ENCODE measurements at regions not wholly inside any gene's neighbourhood (a gene's known extent, or its start where the extent isn't known, plus 50 kb on each side); places are given as distances from the start of the nearest gene placed in this dataset.
"Not testable (repeated sequence)": the region's sequence is repeated elsewhere in the genome, so short reads cannot be mapped to it uniquely, and the experiment has no call there.

DNA sequence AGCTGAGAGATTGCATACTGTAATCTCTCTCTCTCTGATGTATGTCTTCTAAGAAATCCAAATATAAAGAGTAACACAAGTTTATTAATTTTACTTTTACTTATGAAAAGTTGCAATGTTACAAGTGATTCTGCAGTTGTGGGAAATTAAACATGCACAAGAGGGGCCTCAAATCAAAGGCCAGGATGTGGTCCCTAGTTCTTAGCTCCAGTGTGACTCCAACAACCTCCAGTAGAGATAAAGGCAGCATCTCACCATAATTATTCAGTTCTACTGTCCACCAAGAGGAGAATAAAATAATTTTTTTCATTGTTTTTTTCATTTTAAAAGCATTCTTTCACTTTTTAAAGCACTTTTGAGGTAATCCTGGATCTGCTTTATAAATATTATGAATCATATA, 223.3 kb downstream of the RAP2B start:
- ATAC-seq, result no peak
- H3K27ac Mint-ChIP-seq, result no peak overlapping the region

DNA sequence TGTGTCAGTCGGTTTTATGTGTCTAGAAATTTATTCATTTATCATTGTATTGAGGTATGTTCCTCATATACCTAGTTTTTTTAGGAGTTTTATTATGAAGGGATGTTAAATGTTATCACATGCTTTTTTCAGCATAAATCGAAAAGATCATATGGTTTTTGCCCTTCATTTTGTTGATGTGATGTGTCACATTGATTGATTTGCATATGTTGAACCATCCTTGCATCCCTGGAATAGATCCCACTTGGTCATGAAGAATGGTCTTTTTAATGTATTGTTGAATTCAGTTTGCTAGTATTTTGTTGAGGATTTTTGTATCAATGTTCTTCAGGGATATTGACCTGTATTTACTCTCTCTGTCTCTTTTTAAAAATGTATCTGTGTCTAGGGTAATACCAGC, 230.3 kb downstream of the RAP2B start:
- DNase-seq (ENCODE audit: low spot score) (no peak), ATAC-seq (no peak)
- Mint-ChIP-seq H3K9me3 (peaks cover 8% of the 10 kb centered on the region), H3K4me3 (no peak overlapping the region), H3K27me3 (no peaks in the 10 kb centered on the region), H3K27ac (no peak overlapping the region), H3K36me3 (peaks cover 27% of the 10 kb centered on the region), H3K4me1 (ENCODE audit: low read depth in 2 of 2) (no peaks in the 10 kb centered on the region)

More for the DNA sequence above, 223.3 kb downstream of the RAP2B start:
- Mint-ChIP-seq H3K36me3 (no peaks in the 10 kb centered on the region), H3K4me3 (no peak overlapping the region), H3K4me1 (ENCODE audit: low read depth in 2 of 2) (no peaks in the 10 kb centered on the region), H3K9me3 (no peaks in the 10 kb centered on the region), H3K27me3 (no peaks in the 10 kb centered on the region)
- no peak for DNase-seq (ENCODE audit: low spot score)

DNA sequence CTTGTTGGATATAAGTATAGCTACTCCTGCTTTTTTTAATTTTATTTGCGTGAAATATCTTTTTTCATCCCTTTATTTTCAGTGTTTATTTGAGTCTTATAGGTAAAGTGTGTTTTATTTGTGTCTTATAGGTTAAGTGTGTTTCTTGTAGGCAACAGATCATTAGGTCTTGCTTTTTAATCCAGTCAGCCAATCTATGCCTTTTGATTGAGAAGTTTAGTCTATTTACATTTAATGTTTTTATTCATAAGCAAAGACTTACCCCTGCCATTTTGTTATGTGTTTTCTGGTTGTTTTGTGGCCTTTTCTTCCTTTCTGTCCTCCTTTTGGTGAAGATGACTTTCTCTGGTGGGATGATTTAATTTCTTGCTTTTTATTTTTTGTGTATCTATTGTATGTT, 232.0 kb downstream of the RAP2B start:
- peaks cover 27% of the 10 kb centered on the region for H3K36me3 Mint-ChIP-seq
- H3K4me1 Mint-ChIP-seq (ENCODE audit: low read depth in 2 of 2), result no peaks in the 10 kb centered on the region
- no peak for ATAC-seq
- no peak for DNase-seq (ENCODE audit: low spot score)
- H3K4me3 Mint-ChIP-seq, result no peak overlapping the region
- H3K9me3 Mint-ChIP-seq, result peaks cover 8% of the 10 kb centered on the region
- no peak overlapping the region for H3K27ac Mint-ChIP-seq
- H3K27me3 Mint-ChIP-seq, result no peaks in the 10 kb centered on the region

DNA sequence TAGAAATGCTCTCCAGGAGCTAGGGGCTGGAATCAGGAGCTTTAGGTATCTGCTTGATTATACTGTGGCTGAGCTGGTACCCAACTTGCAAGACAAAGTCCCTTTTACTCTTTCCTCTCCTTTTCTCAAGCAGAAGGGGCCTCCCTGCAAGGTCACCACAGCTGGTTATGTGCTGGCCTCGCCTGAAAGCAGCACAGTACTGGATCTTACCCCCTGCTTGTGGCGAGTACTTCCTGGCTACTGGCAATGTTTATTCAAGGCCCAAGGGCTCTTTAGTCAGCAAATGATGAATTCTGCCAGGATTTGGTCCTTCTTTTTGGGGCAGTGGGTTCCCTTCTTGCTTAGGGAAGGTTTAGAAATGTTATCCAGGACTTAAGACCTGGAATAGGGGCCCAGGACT, 234.6 kb downstream of the RAP2B start:
- Mint-ChIP-seq H3K27me3 (no peaks in the 10 kb centered on the region), H3K9me3 (peaks cover 8% of the 10 kb centered on the region), H3K36me3 (peaks cover 27% of the 10 kb centered on the region), H3K27ac (no peak overlapping the region), H3K4me1 (ENCODE audit: low read depth in 2 of 2) (peaks cover 5 to 13% of the 10 kb centered on the region in 2 donors), H3K4me3 (no peak overlapping the region)
- ATAC-seq, result no peak
- no peak for DNase-seq (ENCODE audit: low spot score)

DNA sequence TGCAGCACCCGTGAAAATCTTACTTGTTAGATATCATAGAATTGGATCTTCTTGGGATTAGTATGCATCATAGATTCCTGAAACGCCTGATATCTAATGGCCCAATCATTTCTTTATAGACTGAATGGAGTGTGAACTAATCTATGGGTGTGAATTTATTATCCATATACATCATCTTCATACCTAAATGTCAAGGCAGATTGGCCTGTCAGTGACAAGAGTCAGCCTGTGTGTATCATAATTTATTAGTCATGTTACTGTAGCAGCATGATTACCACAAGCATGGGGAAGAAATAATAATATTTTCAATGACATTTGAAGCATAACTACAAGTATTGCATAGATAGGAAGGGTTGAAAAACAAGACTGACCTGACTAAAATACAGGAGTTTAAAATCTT, 235.8 kb downstream of the RAP2B start:
- H3K27ac Mint-ChIP-seq, result no peak overlapping the region
- H3K4me3 Mint-ChIP-seq, result no peak overlapping the region
- peaks cover 5 to 13% of the 10 kb centered on the region in 2 donors for H3K4me1 Mint-ChIP-seq (ENCODE audit: low read depth in 2 of 2)
- no peaks in the 10 kb centered on the region for H3K27me3 Mint-ChIP-seq
- DNase-seq (ENCODE audit: low spot score) (no peak), ATAC-seq (no peak)
- H3K9me3 Mint-ChIP-seq, result peaks cover 4% of the 10 kb centered on the region
- H3K36me3 Mint-ChIP-seq, result peaks cover 21% of the 10 kb centered on the region

DNA sequence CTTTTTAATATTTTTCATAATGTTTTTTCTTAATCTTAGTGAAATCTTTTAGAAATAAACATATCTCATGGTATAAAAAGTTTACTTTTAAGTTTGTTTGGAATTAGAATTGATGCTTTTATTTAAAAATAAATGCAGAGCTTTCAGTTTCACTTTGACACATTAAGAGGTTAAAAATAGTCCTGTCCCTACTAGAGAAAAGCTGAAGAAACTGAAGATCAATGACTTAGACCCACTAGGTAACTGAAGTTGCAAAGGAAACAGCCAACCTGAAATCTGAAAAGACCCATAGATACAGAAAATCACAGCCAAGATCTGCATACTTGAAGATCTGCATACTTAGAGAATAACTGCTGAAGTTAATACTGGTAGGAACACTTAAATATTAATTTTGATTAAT, 237.6 kb downstream of the RAP2B start:
- ATAC-seq, result no peak
- DNase-seq (ENCODE audit: low spot score), result no peak
- no peaks in the 10 kb centered on the region for H3K9me3 Mint-ChIP-seq
- H3K27ac Mint-ChIP-seq, result no peak overlapping the region
- H3K4me3 Mint-ChIP-seq, result no peak overlapping the region
- peaks cover 5 to 13% of the 10 kb centered on the region in 2 donors for H3K4me1 Mint-ChIP-seq (ENCODE audit: low read depth in 2 of 2)
- H3K36me3 Mint-ChIP-seq, result peaks cover 4% of the 10 kb centered on the region
- H3K27me3 Mint-ChIP-seq, result no peaks in the 10 kb centered on the region

DNA sequence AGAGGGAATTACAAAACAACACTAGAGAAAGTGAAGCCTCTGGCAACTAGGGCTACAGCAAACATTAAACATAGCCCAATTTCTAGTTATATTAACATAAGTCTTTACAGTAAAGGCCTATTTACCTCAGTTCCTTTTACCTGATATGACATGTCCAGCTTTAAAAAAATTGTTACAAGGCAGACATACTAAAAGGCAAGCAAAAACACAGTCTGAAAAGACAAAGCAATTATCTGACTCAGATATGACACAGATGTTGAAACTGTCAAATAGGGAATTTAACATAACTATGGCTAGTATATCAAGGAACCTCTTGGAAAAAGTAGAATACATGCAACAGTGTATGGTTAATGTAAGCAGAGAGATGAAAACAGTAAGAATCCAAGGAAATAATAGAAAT, 238.6 kb downstream of the RAP2B start:
- Mint-ChIP-seq H3K36me3 (peaks cover 3% of the 10 kb centered on the region), H3K4me1 (ENCODE audit: low read depth in 2 of 2) (peaks cover 5 to 13% of the 10 kb centered on the region in 2 donors), H3K27ac (no peak overlapping the region), H3K27me3 (no peaks in the 10 kb centered on the region), H3K9me3 (no peaks in the 10 kb centered on the region), H3K4me3 (no peak overlapping the region)
- DNase-seq (ENCODE audit: low spot score), result no peak
- ATAC-seq, result no peak

DNA sequence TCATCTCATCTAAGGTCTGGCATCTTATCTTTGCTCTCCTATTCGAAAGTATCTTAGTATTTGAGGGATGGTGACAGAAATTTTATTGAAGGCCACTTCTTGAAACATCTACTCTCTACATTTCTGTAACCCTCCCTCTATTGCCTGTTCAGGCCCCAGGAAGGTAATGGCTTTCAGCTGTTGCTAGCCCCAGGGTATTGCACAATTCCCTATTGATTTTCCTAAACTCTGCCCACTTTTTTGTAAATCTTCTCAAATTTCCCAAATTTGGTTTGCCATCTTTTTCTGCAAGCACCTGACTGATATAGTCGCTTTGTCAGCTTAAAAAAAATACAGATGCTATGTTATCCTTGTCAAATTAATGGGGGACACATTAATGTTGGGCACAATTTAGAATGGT, 242.1 kb downstream of the RAP2B start:
- no peak overlapping the region for H3K4me3 Mint-ChIP-seq
- no peak overlapping the region for H3K27ac Mint-ChIP-seq
- no peaks in the 10 kb centered on the region for H3K36me3 Mint-ChIP-seq
- no peak for ATAC-seq
- H3K9me3 Mint-ChIP-seq, result no peaks in the 10 kb centered on the region
- no peak for DNase-seq (ENCODE audit: low spot score)
- no peaks in the 10 kb centered on the region for H3K27me3 Mint-ChIP-seq
- peaks cover 5 to 13% of the 10 kb centered on the region in 2 donors for H3K4me1 Mint-ChIP-seq (ENCODE audit: low read depth in 2 of 2)

DNA sequence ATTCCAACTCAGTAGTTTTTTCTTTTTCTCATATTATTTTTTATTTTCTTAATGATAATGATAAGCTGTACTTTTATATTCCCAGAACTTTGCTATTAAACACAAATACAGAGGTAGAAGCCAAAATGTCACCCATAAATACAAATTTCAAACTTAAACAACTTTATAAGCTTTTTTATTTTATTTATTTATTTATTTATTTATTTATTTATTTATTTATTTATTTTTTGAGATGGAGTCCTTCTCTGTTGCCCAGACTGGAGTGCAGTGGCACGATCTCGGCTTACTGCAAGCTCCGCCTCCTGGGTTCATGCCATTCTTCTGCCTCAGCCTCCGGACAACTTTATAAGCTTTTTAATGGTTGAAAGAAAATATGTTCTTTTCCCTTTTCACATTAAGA, 243.3 kb downstream of the RAP2B start:
- H3K4me3 Mint-ChIP-seq, H3K27me3 Mint-ChIP-seq: not testable (repeated sequence)
- H3K4me1 Mint-ChIP-seq (ENCODE audit: low read depth in 2 of 2), result peaks cover 2 to 10% of the 10 kb centered on the region in 2 donors

DNA sequence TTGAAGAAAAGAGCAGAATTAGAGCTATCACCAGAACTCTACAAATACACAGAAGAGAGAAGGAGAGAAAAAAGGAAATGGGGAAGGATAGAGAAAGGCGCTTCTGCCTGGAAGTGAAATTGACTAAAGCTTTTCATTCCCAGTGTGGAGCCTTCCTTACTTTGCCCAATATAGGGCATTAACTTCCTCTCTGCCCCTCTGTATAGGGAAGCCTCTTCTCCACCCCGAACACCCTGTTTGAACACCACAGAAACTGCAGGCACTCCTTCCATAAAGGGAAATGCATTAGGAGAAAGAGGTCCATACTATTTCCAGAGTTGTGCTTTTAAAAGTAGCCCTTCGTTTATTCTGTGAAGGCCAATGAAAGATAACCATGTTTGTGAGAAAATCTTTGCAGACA, 248.5 kb downstream of the RAP2B start:
- Mint-ChIP-seq H3K9me3 (no peaks in the 10 kb centered on the region), H3K4me1 (ENCODE audit: low read depth in 2 of 2) (peaks cover 3 to 4% of the 10 kb centered on the region in 2 donors), H3K27me3 (peaks cover 0 to 2% of the 10 kb centered on the region in 2 donors), H3K36me3 (no peaks in the 10 kb centered on the region), H3K27ac (no peak overlapping the region), H3K4me3 (no peak overlapping the region)
- no peak for ATAC-seq
- DNase-seq (ENCODE audit: low spot score), result no peak

More for the DNA sequence above, 243.3 kb downstream of the RAP2B start:
- H3K36me3 Mint-ChIP-seq; H3K9me3 Mint-ChIP-seq; H3K27ac Mint-ChIP-seq; DNase-seq (ENCODE audit: low spot score); ATAC-seq: not testable (repeated sequence)

DNA sequence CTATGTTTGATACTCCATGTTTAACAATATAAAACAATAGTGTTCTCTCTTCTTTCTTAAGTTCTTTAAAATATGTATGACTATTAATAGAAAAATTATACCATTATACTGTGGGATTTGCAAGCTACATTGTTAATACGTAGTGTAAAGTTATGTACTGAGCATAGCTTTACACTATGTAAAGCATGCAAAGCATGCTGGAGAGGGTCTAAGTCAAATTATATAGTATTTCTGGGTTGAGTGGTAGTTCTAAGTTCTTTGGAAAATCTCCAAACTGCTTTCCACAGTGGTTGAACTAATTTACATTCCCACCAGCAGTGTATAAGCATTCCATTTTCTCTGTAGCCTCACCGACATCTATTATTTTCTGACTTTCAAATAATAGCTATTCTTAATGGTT, 253.0 kb downstream of the RAP2B start:
- Mint-ChIP-seq H3K36me3 (peaks cover 19% of the 10 kb centered on the region), H3K4me1 (ENCODE audit: low read depth in 2 of 2) (peaks cover 3 to 4% of the 10 kb centered on the region in 2 donors), H3K9me3 (peaks cover 8% of the 10 kb centered on the region), H3K27me3 (peaks cover 2 to 6% of the 10 kb centered on the region in 2 donors), H3K4me3 (no peak overlapping the region), H3K27ac (no peak overlapping the region)
- ATAC-seq, result no peak
- no peak for DNase-seq (ENCODE audit: low spot score)

DNA sequence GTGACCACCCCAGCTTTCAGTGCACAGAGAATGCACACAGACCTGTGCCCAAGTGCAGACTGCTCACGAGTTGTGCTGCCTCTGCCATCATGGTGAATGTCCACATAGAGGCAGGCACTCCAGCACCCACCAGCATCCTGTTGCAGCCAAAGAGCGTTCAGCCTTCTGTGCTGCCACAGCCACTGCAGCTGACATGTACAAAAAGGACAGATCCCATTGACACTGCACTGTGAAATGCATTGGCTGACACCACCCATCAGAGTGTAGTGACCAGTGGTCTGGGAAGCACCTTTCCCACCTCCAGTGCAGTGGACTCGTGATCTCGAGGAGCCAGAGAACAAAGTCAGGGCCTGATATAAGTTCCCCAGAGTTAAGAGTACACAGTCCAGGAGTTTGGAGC, 260.3 kb downstream of the RAP2B start:
- no peaks in the 10 kb centered on the region for H3K4me1 Mint-ChIP-seq (ENCODE audit: low read depth in 2 of 2)
- ATAC-seq (no peak), DNase-seq (ENCODE audit: low spot score) (no peak)
- H3K27me3 Mint-ChIP-seq, result no peaks in the 10 kb centered on the region
- H3K36me3 Mint-ChIP-seq, result peaks cover 43% of the 10 kb centered on the region
- no peak overlapping the region for H3K27ac Mint-ChIP-seq
- H3K9me3 Mint-ChIP-seq, result peaks cover 34% of the 10 kb centered on the region
- no peak overlapping the region for H3K4me3 Mint-ChIP-seq

DNA sequence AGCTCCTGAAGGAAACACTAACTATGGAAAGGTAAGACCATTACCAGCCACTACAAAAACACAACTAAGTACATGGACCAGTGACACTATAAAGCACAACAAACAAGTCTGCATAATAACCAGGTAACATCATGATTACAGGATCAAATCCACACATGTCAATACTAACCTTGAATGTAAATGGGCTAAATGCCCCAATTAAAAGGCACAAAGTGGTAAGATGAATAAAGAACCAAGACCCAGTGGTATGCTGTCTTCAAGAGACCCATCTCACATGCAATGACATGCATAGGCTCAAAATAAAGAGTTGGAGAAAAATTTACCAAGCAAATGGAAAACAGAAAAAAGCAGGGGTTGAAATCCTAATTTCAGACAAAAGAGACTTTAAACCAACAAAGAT, 261.8 kb downstream of the RAP2B start:
- H3K27ac Mint-ChIP-seq; H3K27me3 Mint-ChIP-seq; ATAC-seq; H3K4me3 Mint-ChIP-seq; DNase-seq (ENCODE audit: low spot score); H3K4me1 Mint-ChIP-seq (ENCODE audit: low read depth in 2 of 2): not testable (repeated sequence)
- Mint-ChIP-seq H3K9me3 (peaks cover 31% of the 10 kb centered on the region), H3K36me3 (peaks cover 32% of the 10 kb centered on the region)

DNA sequence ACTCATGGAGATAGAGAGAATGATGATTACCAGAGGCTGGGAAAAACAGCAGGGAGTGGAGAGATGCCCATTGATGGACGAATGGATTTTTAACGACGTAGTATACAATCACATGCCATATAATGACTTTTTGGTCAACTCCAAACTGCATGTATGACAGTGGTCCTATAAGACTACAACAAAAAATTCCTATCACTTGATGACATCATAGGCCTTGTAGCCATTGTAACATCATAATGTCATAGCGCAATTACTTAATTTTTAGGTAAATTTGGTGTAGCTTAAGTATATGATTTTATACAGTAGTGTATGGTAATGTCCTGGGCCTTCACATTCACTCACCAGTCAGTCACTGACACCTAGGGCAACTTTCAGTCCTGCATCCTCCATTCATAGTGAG, 264.3 kb downstream of the RAP2B start:
- no peaks in the 10 kb centered on the region for H3K27me3 Mint-ChIP-seq
- H3K36me3 Mint-ChIP-seq, result peaks cover 24% of the 10 kb centered on the region
- no peak overlapping the region for H3K4me3 Mint-ChIP-seq
- H3K27ac Mint-ChIP-seq, result no peak overlapping the region
- DNase-seq (ENCODE audit: low spot score) (no peak), ATAC-seq (no peak)
- H3K9me3 Mint-ChIP-seq, result peaks cover 23% of the 10 kb centered on the region
- no peaks in the 10 kb centered on the region for H3K4me1 Mint-ChIP-seq (ENCODE audit: low read depth in 2 of 2)

DNA sequence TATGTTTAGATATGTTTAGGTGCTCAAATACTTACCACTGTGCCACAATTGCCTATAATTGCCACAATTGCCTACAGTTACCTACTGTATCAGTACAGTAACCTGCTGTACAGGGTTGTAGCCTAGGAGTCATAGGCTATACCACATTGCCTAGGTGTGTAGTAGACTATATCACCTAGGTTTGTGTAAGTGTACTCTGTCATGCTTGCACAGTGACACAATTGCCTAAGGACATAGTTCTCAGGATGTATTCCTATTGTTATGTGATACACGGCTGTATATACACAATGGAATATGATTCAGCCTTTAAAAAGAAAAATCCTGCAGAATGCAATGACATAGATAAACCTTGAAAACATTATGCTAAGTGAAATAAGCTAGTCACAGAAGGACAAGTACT, 264.8 kb downstream of the RAP2B start:
- ATAC-seq (no peak), DNase-seq (ENCODE audit: low spot score) (no peak)
- H3K9me3 Mint-ChIP-seq, result peaks cover 23% of the 10 kb centered on the region
- peaks cover 24% of the 10 kb centered on the region for H3K36me3 Mint-ChIP-seq
- no peaks in the 10 kb centered on the region for H3K4me1 Mint-ChIP-seq (ENCODE audit: low read depth in 2 of 2)
- H3K4me3 Mint-ChIP-seq, result no peak overlapping the region
- no peaks in the 10 kb centered on the region for H3K27me3 Mint-ChIP-seq
- H3K27ac Mint-ChIP-seq, result no peak overlapping the region
